ENCODE measurements at regions not wholly inside any gene's neighbourhood (a gene's known extent, or its start where the extent isn't known, plus 50 kb on each side); places are given as distances from the start of the nearest gene placed in this dataset.

DNA sequence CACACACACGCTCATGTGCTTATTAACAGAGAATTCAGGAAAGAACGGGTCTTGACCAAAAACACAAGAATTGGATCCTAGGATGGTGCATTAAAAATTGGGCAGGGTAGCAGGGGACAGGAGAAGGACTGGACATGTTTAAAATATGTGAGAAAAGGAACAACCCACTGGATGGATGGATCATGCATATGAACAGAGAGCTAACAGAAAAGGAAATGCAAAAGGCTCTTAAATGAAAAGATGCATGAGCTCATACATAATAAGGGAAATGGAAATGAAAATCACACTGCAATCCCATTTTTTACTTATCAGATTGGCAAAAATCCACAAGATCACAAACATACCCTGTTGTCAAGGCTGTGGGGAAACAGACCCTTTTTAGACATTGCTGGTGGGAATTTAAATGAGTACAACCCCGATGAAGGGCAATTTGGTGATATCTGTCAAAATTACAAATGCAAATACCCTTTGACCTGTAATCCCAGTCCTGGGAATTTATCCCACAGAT, 440.6 kb upstream of the SLC14A2 start:
- Histone ChIP-seq H4K20me1 (ENCODE audit: insufficient read depth, low read length) (no peaks in the 10 kb centered on the region), H3K27ac (ENCODE audit: low read depth, low read length) (no peak overlapping the region), H3K4me1 (ENCODE audit: insufficient read depth, low read length) (peaks cover 5% of the 10 kb centered on the region), H3K36me3 (ENCODE audit: insufficient read depth, low read length) (no peaks in the 10 kb centered on the region), H3K4me3 (ENCODE audit: insufficient read depth, low read depth, low read length) (no peak overlapping the region), H3K27me3 (ENCODE audit: insufficient read depth, low read length) (no peaks in the 10 kb centered on the region), H3K9ac (ENCODE audit: low read length) (no peak overlapping the region), H3K79me2 (ENCODE audit: insufficient read depth, low read length) (no peaks in the 10 kb centered on the region), H2AFZ (ENCODE audit: low read depth, low read length) (no peak overlapping the region), H3K9me3 (ENCODE audit: insufficient read depth, low read depth, low read length) (no peaks in the 10 kb centered on the region), H3K4me2 (ENCODE audit: low read length) (no peak overlapping the region)
- peak; percentile 64 for FAIRE-seq
- Mint-ChIP-seq H3K36me3 (ENCODE audit: low read depth, unreplicated experiment) (no peaks in the 10 kb centered on the region), H3K27ac (ENCODE audit: unreplicated experiment) (no peak overlapping the region), H3K4me3 (ENCODE audit: unreplicated experiment) (no peak overlapping the region), H3K4me1 (ENCODE audit: low read depth, unreplicated experiment) (peaks cover 8% of the 10 kb centered on the region), H3K27me3 (ENCODE audit: low read depth, unreplicated experiment) (peaks cover 6% of the 10 kb centered on the region), H3K9me3 (ENCODE audit: unreplicated experiment) (no peaks in the 10 kb centered on the region)
- no peak for DNase-seq (ENCODE audit: low read depth)
- TF ChIP-seq, protein P1, sequence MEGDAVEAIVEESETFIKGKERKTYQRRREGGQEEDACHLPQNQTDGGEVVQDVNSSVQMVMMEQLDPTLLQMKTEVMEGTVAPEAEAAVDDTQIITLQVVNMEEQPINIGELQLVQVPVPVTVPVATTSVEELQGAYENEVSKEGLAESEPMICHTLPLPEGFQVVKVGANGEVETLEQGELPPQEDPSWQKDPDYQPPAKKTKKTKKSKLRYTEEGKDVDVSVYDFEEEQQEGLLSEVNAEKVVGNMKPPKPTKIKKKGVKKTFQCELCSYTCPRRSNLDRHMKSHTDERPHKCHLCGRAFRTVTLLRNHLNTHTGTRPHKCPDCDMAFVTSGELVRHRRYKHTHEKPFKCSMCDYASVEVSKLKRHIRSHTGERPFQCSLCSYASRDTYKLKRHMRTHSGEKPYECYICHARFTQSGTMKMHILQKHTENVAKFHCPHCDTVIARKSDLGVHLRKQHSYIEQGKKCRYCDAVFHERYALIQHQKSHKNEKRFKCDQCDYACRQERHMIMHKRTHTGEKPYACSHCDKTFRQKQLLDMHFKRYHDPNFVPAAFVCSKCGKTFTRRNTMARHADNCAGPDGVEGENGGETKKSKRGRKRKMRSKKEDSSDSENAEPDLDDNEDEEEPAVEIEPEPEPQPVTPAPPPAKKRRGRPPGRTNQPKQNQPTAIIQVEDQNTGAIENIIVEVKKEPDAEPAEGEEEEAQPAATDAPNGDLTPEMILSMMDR (IDR thresholded peaks at IDR 0.05; ENCODE audit: insufficient read depth, low read depth, low read length) = no peak
- TF ChIP-seq EZH2 (IDR thresholded peaks at IDR 0.05; ENCODE audit: insufficient read depth, low read length) = no peak

- DNase-seq (ENCODE audit: low read depth) (no peak), FAIRE-seq (no peak)
- no peak overlapping the region for H2AFZ ChIP-seq (ENCODE audit: low read depth, low read length)
- no peaks in the 10 kb centered on the region for H4K20me1 ChIP-seq (ENCODE audit: insufficient read depth, low read length)
- no peaks in the 10 kb centered on the region for H3K9me3 ChIP-seq (ENCODE audit: insufficient read depth, low read depth, low read length)
- no peaks in the 10 kb centered on the region for H3K9me3 Mint-ChIP-seq (ENCODE audit: unreplicated experiment)
- no peak overlapping the region for H3K27ac Mint-ChIP-seq (ENCODE audit: unreplicated experiment)
- peaks cover 6% of the 10 kb centered on the region for H3K27me3 Mint-ChIP-seq (ENCODE audit: low read depth, unreplicated experiment)
- no peak for TF ChIP-seq EZH2 (IDR thresholded peaks at IDR 0.05; ENCODE audit: insufficient read depth, low read length)
- TF ChIP-seq, protein P1 (IDR thresholded peaks at IDR 0.05; ENCODE audit: insufficient read depth, low read depth, low read length) = no peak
- H3K4me2 ChIP-seq (ENCODE audit: low read length) = no peak overlapping the region
- no peaks in the 10 kb centered on the region for H3K4me1 ChIP-seq (ENCODE audit: insufficient read depth, low read length)
- no peak overlapping the region for H3K9ac ChIP-seq (ENCODE audit: low read length)
- H3K4me3 ChIP-seq (ENCODE audit: insufficient read depth, low read depth, low read length) = no peak overlapping the region
- no peak overlapping the region for H3K4me3 Mint-ChIP-seq (ENCODE audit: unreplicated experiment)
- H3K36me3 Mint-ChIP-seq (ENCODE audit: low read depth, unreplicated experiment) = no peaks in the 10 kb centered on the region
- H3K27ac ChIP-seq (ENCODE audit: low read depth, low read length) = no peak overlapping the region
- no peaks in the 10 kb centered on the region for H3K27me3 ChIP-seq (ENCODE audit: insufficient read depth, low read length)
- H3K4me1 Mint-ChIP-seq (ENCODE audit: low read depth, unreplicated experiment) = peaks cover 3% of the 10 kb centered on the region
- H3K36me3 ChIP-seq (ENCODE audit: insufficient read depth, low read length) = no peaks in the 10 kb centered on the region
- H3K79me2 ChIP-seq (ENCODE audit: insufficient read depth, low read length) = no peaks in the 10 kb centered on the region
Measured at GRCh38 chr18:45175511-45175910, 439.8 kb upstream of the SLC14A2 start.

GRCh38 chr18:45186832-45187231, 428.4 kb upstream of the SLC14A2 start:
- TF ChIP-seq, protein P1 (IDR thresholded peaks at IDR 0.05; ENCODE audit: insufficient read depth, low read depth, low read length) = no peak
- no peak for TF ChIP-seq EZH2 (IDR thresholded peaks at IDR 0.05; ENCODE audit: insufficient read depth, low read length)
- Histone ChIP-seq H3K4me2 (ENCODE audit: low read length) (no peak overlapping the region), H3K27ac (ENCODE audit: low read depth, low read length) (no peak overlapping the region), H3K4me1 (ENCODE audit: insufficient read depth, low read length) (no peaks in the 10 kb centered on the region), H3K9me3 (ENCODE audit: insufficient read depth, low read depth, low read length) (no peaks in the 10 kb centered on the region), H3K9ac (ENCODE audit: low read length) (no peak overlapping the region), H3K79me2 (ENCODE audit: insufficient read depth, low read length) (no peaks in the 10 kb centered on the region), H4K20me1 (ENCODE audit: insufficient read depth, low read length) (no peaks in the 10 kb centered on the region), H3K27me3 (ENCODE audit: insufficient read depth, low read length) (no peaks in the 10 kb centered on the region), H2AFZ (ENCODE audit: low read depth, low read length) (no peak overlapping the region), H3K4me3 (ENCODE audit: insufficient read depth, low read depth, low read length) (no peak overlapping the region), H3K36me3 (ENCODE audit: insufficient read depth, low read length) (no peaks in the 10 kb centered on the region)
- Mint-ChIP-seq H3K27me3 (ENCODE audit: low read depth, unreplicated experiment) (no peaks in the 10 kb centered on the region), H3K27ac (ENCODE audit: unreplicated experiment) (no peak overlapping the region), H3K4me1 (ENCODE audit: low read depth, unreplicated experiment) (no peaks in the 10 kb centered on the region), H3K9me3 (ENCODE audit: unreplicated experiment) (no peaks in the 10 kb centered on the region), H3K36me3 (ENCODE audit: low read depth, unreplicated experiment) (no peaks in the 10 kb centered on the region), H3K4me3 (ENCODE audit: unreplicated experiment) (no peak overlapping the region)
- DNase-seq (ENCODE audit: low read depth) = no peak
- peak; percentile 26 for FAIRE-seq

All from astrocyte (in vitro differentiated cells and primary cell).